A549 (cell line): ENCODE measurements at regions not wholly inside any gene's neighbourhood (a gene's known extent, or its start where the extent isn't known, plus 50 kb on each side); places are given as distances from the start of the nearest gene placed in this dataset.
"Not testable (repeated sequence)": the region's sequence is repeated elsewhere in the genome, so short reads cannot be mapped to it uniquely, and the experiment has no call there.

Experiments
- CBX2 ChIP-seq: fragments of 200-600 bp; sonication (generic); IDR thresholded peaks from 2 replicates; pipeline ENCODE4 v1.6.1; 2016; ENCODE audit warnings: low read depth, mild to moderate bottlenecking, borderline replicate concordance
- CHD4 ChIP-seq: fragments of 200-600 bp; sonication (generic); IDR thresholded peaks from 2 replicates; pipeline ENCODE4 v1.6.1; 2016; ENCODE audit warnings: antibody characterized with exemption, mild to moderate bottlenecking, borderline replicate concordance
- CTCF ChIP-seq: fragments of >200 bp; sonication (Bioruptor Twin); formaldehyde crosslinking; IDR thresholded peaks from 3 replicates; pipeline ENCODE4 v1.5.1; 2016
- E2F6 ChIP-seq: IDR thresholded peaks from 2 replicates; pipeline ENCODE4 v1.6.1; 2012; ENCODE audit warnings: low read depth, borderline replicate concordance
- EP300 ChIP-seq, 2 experiments: fragments of >200 bp; sonication (Bioruptor Twin); formaldehyde crosslinking; IDR thresholded peaks; 2 replicates in 1 of 2; 3 replicates in 1 of 2; pipeline ENCODE4 v1.6.1; 2016 to 2017
- ESRRA ChIP-seq: fragments of 150-350 bp; IDR thresholded peaks from 2 replicates; pipeline ENCODE4 v1.6.1; 2014; ENCODE audit warnings: mild to moderate bottlenecking, low read length, borderline replicate concordance
- MAX ChIP-seq: IDR thresholded peaks from 2 replicates; pipeline ENCODE4 v1.6.1; 2012
- MYC ChIP-seq: IDR thresholded peaks from 2 replicates; pipeline ENCODE4 v1.6.1; 2012; ENCODE audit warnings: mild to moderate bottlenecking, inconsistent platforms, low read length, improper control_type of control experiment, borderline replicate concordance
- NFE2L2 ChIP-seq: fragments of 150-350 bp; conservative IDR thresholded peaks from 2 replicates; pipeline ENCODE4 v1.6.1; 2014; ENCODE audit warnings: low read length
- RAD21 ChIP-seq, 2 experiments: fragments of >200 bp in 1 of 2; sonication (Bioruptor Twin) in 1 of 2; formaldehyde crosslinking in 1 of 2; IDR thresholded peaks in 1 of 2; conservative IDR thresholded peaks in 1 of 2; 2 replicates in 1 of 2; 3 replicates in 1 of 2; pipeline ENCODE4 v1.6.1; 2012 to 2018; ENCODE audit warnings: inconsistent platforms in 1 of 2
- RCOR1 ChIP-seq: fragments of 150-350 bp; IDR thresholded peaks from 2 replicates; pipeline ENCODE4 v1.6.1; 2014; ENCODE audit warnings: antibody characterized with exemption, low read length, low read depth

- TF ChIP-seq RAD21 (conservative IDR thresholded peaks at IDR 0.05 in 1 of 2, IDR thresholded peaks at IDR 0.05 in 1 of 2); NFE2L2; EP300 (IDR thresholded peaks at IDR 0.05); CTCF; CBX2; MAX; RCOR1; MYC; ESRRA; E2F6; CHD4: not testable (repeated sequence)
Measured at GRCh38 chr3:14029390-14029995, 95.2 kb downstream of the CHCHD4 start.
